Mesendoderm (in vitro differentiated cells): ENCODE measurements at regions not wholly inside any gene's neighbourhood (a gene's known extent, or its start where the extent isn't known, plus 50 kb on each side); places are given as distances from the start of the nearest gene placed in this dataset.

ENCODE experiments used
- DNase-seq: peaks from one replicate; pipeline ENCODE4 v3.0.0; 2013
- H2AK5ac ChIP-seq: 2 replicates; pipeline ENCODE4 v1.6.1; 2013; ENCODE audit warnings: low read length, inconsistent platforms
- H2BK120ac ChIP-seq: 2 replicates; pipeline ENCODE4 v1.6.1; 2013; ENCODE audit warnings: low read depth, mild to moderate bottlenecking, low read length, moderate library complexity, mixed read lengths
- H2BK15ac ChIP-seq: replicated peaks from 2 replicates; pipeline ENCODE4 v1.6.1; 2013; ENCODE audit warnings: low read depth, mild to moderate bottlenecking, moderate library complexity
- H2BK5ac ChIP-seq: 2 replicates; pipeline ENCODE4 v1.6.1; 2013; ENCODE audit warnings: low read length, inconsistent platforms
- H3K18ac ChIP-seq: 2 replicates; pipeline ENCODE4 v1.6.1; 2013; ENCODE audit warnings: mild to moderate bottlenecking, low read length, mixed read lengths
- H3K23ac ChIP-seq: one replicate; pipeline ENCODE4 v1.6.1; 2013; ENCODE audit warnings: low read length
- H3K27ac ChIP-seq: 2 replicates; pipeline ENCODE4 v1.5.1; 2013; ENCODE audit warnings: low read depth, mild to moderate bottlenecking, inconsistent platforms, low read length, moderate library complexity
- H3K27me3 ChIP-seq: 2 replicates; pipeline ENCODE4 v1.6.1; 2013; ENCODE audit warnings: low read length, control low read depth, mild to moderate bottlenecking, inconsistent platforms; ENCODE audit not compliant: insufficient read depth, poor library complexity
- H3K36me3 ChIP-seq: 2 replicates; pipeline ENCODE4 v1.6.1; 2013; ENCODE audit warnings: low read length, inconsistent platforms; ENCODE audit not compliant: control insufficient read depth, insufficient read depth
- H3K4ac ChIP-seq: one replicate; pipeline ENCODE4 v1.6.1; 2013; ENCODE audit warnings: low read depth, mild to moderate bottlenecking, low read length, moderate library complexity
- H3K4me1 ChIP-seq: 2 replicates; pipeline ENCODE4 v1.6.1; 2013; ENCODE audit warnings: low read depth, low read length, inconsistent platforms; ENCODE audit not compliant: control insufficient read depth
- H3K4me2 ChIP-seq: 2 replicates; pipeline ENCODE4 v1.6.1; 2013; ENCODE audit warnings: low read length
- H3K4me3 ChIP-seq: 2 replicates; pipeline ENCODE4 v1.5.1; 2013; ENCODE audit warnings: mild to moderate bottlenecking, low read length
- H3K56ac ChIP-seq: one replicate; pipeline ENCODE4 v1.6.1; 2013; ENCODE audit warnings: low read length
- H3K79me1 ChIP-seq: 2 replicates; pipeline ENCODE4 v1.6.1; 2013; ENCODE audit warnings: low read length, inconsistent platforms
- H3K79me2 ChIP-seq: 2 replicates; pipeline ENCODE4 v1.6.1; 2013; ENCODE audit warnings: mild to moderate bottlenecking, low read length; ENCODE audit not compliant: control insufficient read depth, insufficient read depth
- H3K9ac ChIP-seq: 2 replicates; pipeline ENCODE4 v1.6.1; 2013; ENCODE audit warnings: low read length, inconsistent platforms
- H4K5ac ChIP-seq: one replicate; pipeline ENCODE4 v1.6.1; 2013; ENCODE audit warnings: low read length
- H4K8ac ChIP-seq: one replicate; pipeline ENCODE4 v1.6.1; 2013; ENCODE audit warnings: low read depth, mild to moderate bottlenecking, control low read depth, low read length, moderate library complexity
- WGBS: extraction: QIAGEN DNeasy Blood & Tissue Kit; methylation state at CpG from one replicate; pipeline ENCODE4 v1.1.7; 2013; ENCODE audit warnings: low lambda C conversion rate, missing lambda C conversion rate; ENCODE audit not compliant: insufficient coverage; ENCODE audit errors: extremely low coverage; 5-methylcytosine and 5-hydroxymethylcytosine counted together

DNA sequence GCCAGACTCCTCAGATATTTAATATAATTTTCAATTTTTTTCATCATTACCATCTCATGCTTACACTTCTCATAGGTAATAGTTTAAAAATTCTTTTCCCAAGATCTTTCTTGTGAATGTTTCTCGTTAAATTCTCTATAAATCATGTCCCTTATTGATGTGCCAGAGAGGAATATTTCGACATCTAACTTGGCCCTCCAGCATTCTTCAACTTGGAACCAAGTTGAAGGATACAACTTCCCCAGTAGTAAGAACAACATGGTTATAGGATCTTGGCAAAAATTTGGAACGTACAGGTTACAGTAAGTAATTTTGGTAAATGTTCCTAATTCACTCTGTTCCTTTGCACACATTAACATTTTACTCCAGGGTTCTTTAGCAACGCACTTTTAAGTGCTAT is 731.8 kb downstream of the CDH11 start:
- H3K79me2 ChIP-seq: no peaks in the 10 kb centered on the region
- H3K36me3 ChIP-seq: no peaks in the 10 kb centered on the region
- no peak overlapping the region for H3K27ac ChIP-seq
- no peak overlapping the region for H2BK5ac ChIP-seq
- H2AK5ac ChIP-seq: no peak overlapping the region
- no peak overlapping the region for H4K8ac ChIP-seq
- H4K5ac ChIP-seq: no peak overlapping the region
- no peak overlapping the region for H2BK120ac ChIP-seq
- no peaks in the 10 kb centered on the region for H3K27me3 ChIP-seq
- no peak for DNase-seq
- no peak overlapping the region for H3K18ac ChIP-seq
- H3K79me1 ChIP-seq: no peaks in the 10 kb centered on the region
- no peak overlapping the region for H3K4me2 ChIP-seq
- H3K4me1 ChIP-seq: no peaks in the 10 kb centered on the region
- no CpG with 5 or more reads among the region's 4 CpGs for WGBS
- no peak overlapping the region for H2BK15ac ChIP-seq
- no peak overlapping the region for H3K4me3 ChIP-seq
- no peak overlapping the region for H3K23ac ChIP-seq
- no peak overlapping the region for H3K56ac ChIP-seq
- H3K4ac ChIP-seq: no peak overlapping the region
- no peak overlapping the region for H3K9ac ChIP-seq

GRCh38 chr16:64384636-64385035 is 737.2 kb downstream of the CDH11 start:
- no peaks in the 10 kb centered on the region for H3K27me3 ChIP-seq
- no peak overlapping the region for H2BK120ac ChIP-seq
- H3K4me1 ChIP-seq: no peaks in the 10 kb centered on the region
- H3K79me2 ChIP-seq: no peaks in the 10 kb centered on the region
- no peak overlapping the region for H3K18ac ChIP-seq
- no peak overlapping the region for H2AK5ac ChIP-seq
- H3K56ac ChIP-seq: no peak overlapping the region
- H2BK15ac ChIP-seq: no peak overlapping the region
- H3K79me1 ChIP-seq: no peaks in the 10 kb centered on the region
- no peak overlapping the region for H3K4me2 ChIP-seq
- no peaks in the 10 kb centered on the region for H3K36me3 ChIP-seq
- no CpG with 5 or more reads among the region's 4 CpGs for WGBS
- no peak overlapping the region for H3K27ac ChIP-seq
- no peak overlapping the region for H4K8ac ChIP-seq
- no peak overlapping the region for H3K4ac ChIP-seq
- no peak overlapping the region for H4K5ac ChIP-seq
- no peak overlapping the region for H3K4me3 ChIP-seq
- no peak for DNase-seq
- no peak overlapping the region for H3K9ac ChIP-seq
- no peak overlapping the region for H3K23ac ChIP-seq
- H2BK5ac ChIP-seq: no peak overlapping the region

GRCh38 chr16:64381979-64382378 is 739.9 kb downstream of the CDH11 start:
- H3K79me1 ChIP-seq: no peaks in the 10 kb centered on the region
- H3K27ac ChIP-seq: no peak overlapping the region
- H4K8ac ChIP-seq: no peak overlapping the region
- H2BK120ac ChIP-seq: no peak overlapping the region
- H2AK5ac ChIP-seq: no peak overlapping the region
- no peak overlapping the region for H2BK15ac ChIP-seq
- no peak overlapping the region for H3K23ac ChIP-seq
- no peak overlapping the region for H3K4ac ChIP-seq
- no peak overlapping the region for H3K9ac ChIP-seq
- no peak for DNase-seq
- no CpG with 5 or more reads among the region's 4 CpGs for WGBS
- no peaks in the 10 kb centered on the region for H3K27me3 ChIP-seq
- no peak overlapping the region for H3K4me3 ChIP-seq
- no peak overlapping the region for H2BK5ac ChIP-seq
- H3K36me3 ChIP-seq: no peaks in the 10 kb centered on the region
- no peak overlapping the region for H3K4me2 ChIP-seq
- H4K5ac ChIP-seq: no peak overlapping the region
- H3K56ac ChIP-seq: no peak overlapping the region
- no peaks in the 10 kb centered on the region for H3K79me2 ChIP-seq
- no peak overlapping the region for H3K18ac ChIP-seq
- no peaks in the 10 kb centered on the region for H3K4me1 ChIP-seq

- H3K79me1 ChIP-seq: no peaks in the 10 kb centered on the region
- no peak overlapping the region for H2BK15ac ChIP-seq
- H3K9ac ChIP-seq: no peak overlapping the region
- no CpG with 5 or more reads among the region's 3 CpGs for WGBS
- no peak overlapping the region for H3K4me3 ChIP-seq
- H2BK120ac ChIP-seq: no peak overlapping the region
- H3K56ac ChIP-seq: no peak overlapping the region
- no peak overlapping the region for H2BK5ac ChIP-seq
- H3K4me1 ChIP-seq: no peaks in the 10 kb centered on the region
- peak; percentile 2 for DNase-seq
- H4K8ac ChIP-seq: no peak overlapping the region
- H3K4ac ChIP-seq: no peak overlapping the region
- H4K5ac ChIP-seq: no peak overlapping the region
- no peak overlapping the region for H3K23ac ChIP-seq
- H2AK5ac ChIP-seq: no peak overlapping the region
- no peak overlapping the region for H3K27ac ChIP-seq
- H3K18ac ChIP-seq: no peak overlapping the region
- H3K4me2 ChIP-seq: no peak overlapping the region
- H3K36me3 ChIP-seq: no peaks in the 10 kb centered on the region
- no peaks in the 10 kb centered on the region for H3K27me3 ChIP-seq
- H3K79me2 ChIP-seq: no peaks in the 10 kb centered on the region
These were observed 741.1 kb downstream of the CDH11 start for GRCh38 chr16:64380751-64381150.

DNA sequence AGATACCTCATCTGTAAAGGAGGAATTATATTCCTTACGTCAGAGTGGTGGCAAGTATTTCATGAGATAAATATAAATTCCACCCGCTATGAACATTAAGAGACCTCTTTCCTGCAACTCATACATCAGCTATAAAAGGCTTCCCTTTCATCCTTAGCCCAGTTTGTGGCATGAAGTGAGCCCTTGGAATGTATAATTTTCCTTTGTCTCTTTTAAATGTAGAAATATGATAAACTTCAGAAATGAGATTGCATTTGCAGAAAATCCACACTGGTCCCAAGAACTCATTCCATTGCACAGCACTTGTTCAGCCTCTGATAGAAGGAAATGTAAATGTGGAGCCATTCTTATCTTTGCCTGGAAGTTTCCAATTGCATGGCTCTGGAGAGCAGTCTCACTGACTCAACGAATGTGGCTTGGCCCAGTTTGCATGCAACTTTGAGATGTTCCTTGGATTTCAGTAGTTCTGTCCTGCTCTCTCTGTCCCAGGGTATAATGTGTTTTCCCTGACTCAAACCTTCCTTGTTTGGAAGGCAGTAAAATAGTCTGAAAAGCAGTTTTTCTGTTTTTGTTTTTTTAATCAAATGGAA is 746.4 kb downstream of the CDH11 start:
- no peak overlapping the region for H2BK5ac ChIP-seq
- H3K4me3 ChIP-seq: no peak overlapping the region
- H3K36me3 ChIP-seq: no peaks in the 10 kb centered on the region
- no peaks in the 10 kb centered on the region for H3K27me3 ChIP-seq
- H3K27ac ChIP-seq: no peak overlapping the region
- no peak overlapping the region for H3K4me2 ChIP-seq
- no peak overlapping the region for H2AK5ac ChIP-seq
- no peaks in the 10 kb centered on the region for H3K79me2 ChIP-seq
- H3K79me1 ChIP-seq: no peaks in the 10 kb centered on the region
- H4K5ac ChIP-seq: no peak overlapping the region
- no peak overlapping the region for H4K8ac ChIP-seq
- H3K18ac ChIP-seq: no peak overlapping the region
- no CpG with 5 or more reads among the region's 3 CpGs for WGBS
- H3K56ac ChIP-seq: no peak overlapping the region
- H3K4ac ChIP-seq: no peak overlapping the region
- H2BK120ac ChIP-seq: no peak overlapping the region
- DNase-seq: no peak
- H2BK15ac ChIP-seq: no peak overlapping the region
- no peaks in the 10 kb centered on the region for H3K4me1 ChIP-seq
- no peak overlapping the region for H3K9ac ChIP-seq
- no peak overlapping the region for H3K23ac ChIP-seq

DNA sequence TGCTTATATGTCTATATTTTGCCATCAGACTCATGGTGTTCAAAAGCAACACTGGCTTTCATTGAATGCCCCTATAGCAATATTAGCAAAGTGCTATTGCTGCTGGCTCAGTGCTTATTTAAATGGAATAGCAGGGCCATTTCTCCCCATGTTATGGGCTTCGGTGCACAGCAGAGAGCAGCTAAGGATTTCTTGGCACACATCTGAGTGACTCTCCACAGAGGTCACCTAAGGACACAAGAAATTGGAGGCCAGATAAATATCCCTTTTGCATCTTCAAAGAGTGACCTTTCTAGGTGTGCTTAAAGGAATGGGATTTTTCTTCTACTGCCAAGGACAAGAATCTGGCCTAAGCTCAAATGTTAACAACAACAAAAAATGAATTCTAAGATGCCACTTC is 751.8 kb downstream of the CDH11 start:
- Histone ChIP-seq H3K4me3 (no peak overlapping the region), H3K23ac (no peak overlapping the region), H4K5ac (no peak overlapping the region), H3K4ac (no peak overlapping the region), H2BK15ac (no peak overlapping the region), H3K79me2 (no peaks in the 10 kb centered on the region), H3K9ac (no peak overlapping the region), H2BK5ac (no peak overlapping the region), H4K8ac (no peak overlapping the region), H2AK5ac (no peak overlapping the region), H3K56ac (no peak overlapping the region), H3K36me3 (no peaks in the 10 kb centered on the region), H3K27me3 (no peaks in the 10 kb centered on the region), H3K18ac (no peak overlapping the region), H3K4me1 (no peaks in the 10 kb centered on the region), H3K79me1 (no peaks in the 10 kb centered on the region), H2BK120ac (no peak overlapping the region), H3K27ac (no peak overlapping the region), H3K4me2 (no peak overlapping the region)
- DNase-seq: no peak
- WGBS: no CpG with 5 or more reads among the region's 1 CpG
